SU-DHL-6 (cell line): ENCODE measurements at regions not wholly inside any gene's neighbourhood (a gene's known extent, or its start where the extent isn't known, plus 50 kb on each side); places are given as distances from the start of the nearest gene placed in this dataset.

Source experiments
- CTCF ChIP-seq: fragments of 200-600 bp; sonication (generic); IDR thresholded peaks from one replicate; pipeline ENCODE4 v1.5.1; 2017; ENCODE audit warnings: antibody characterized with exemption, mild to moderate bottlenecking, low read length, moderate library complexity; ENCODE audit not compliant: insufficient read depth, poor library complexity, severe bottlenecking
- EZH2phosphoT487 ChIP-seq: fragments of 200-600 bp; sonication (generic), shearing (Covaris generic); conservative IDR thresholded peaks from 2 replicates; pipeline ENCODE4 v1.6.1; 2018; ENCODE audit warnings: mild to moderate bottlenecking, antibody characterized with exemption, low read length, moderate library complexity, mixed read lengths

GRCh38 chr6:66897576-66897975 lies 1190.5 kb upstream of the EYS start:
- no peak for TF ChIP-seq CTCF
- TF ChIP-seq EZH2phosphoT487 = no peak
